Central memory CD8-positive, alpha-beta T cell (primary cell): ENCODE measurements at regions not wholly inside any gene's neighbourhood (a gene's known extent, or its start where the extent isn't known, plus 50 kb on each side); places are given as distances from the start of the nearest gene placed in this dataset.

Source experiments
- ATAC-seq: fragments of 150-1000 bp; cut with Tn5 transposase; replicated peaks from 2 replicates; pipeline ENCODE4 v1.10.0; 2022; ENCODE audit warnings: mild to moderate bottlenecking, moderate FRiP score, moderate number of reproducible peaks; ENCODE audit not compliant: poor library complexity, severe bottlenecking; ENCODE audit errors: extremely low read depth
- DNase-seq, 2 donors: peaks; one replicate each; pipeline ENCODE4 v3.0.0; 2021; ENCODE audit warnings: low spot score in 2 of 2
- H3K27ac Mint-ChIP-seq: one replicate; pipeline ENCODE4 v1.8.0; 2022; ENCODE audit warnings: low read depth, mild to moderate bottlenecking, moderate library complexity, mixed read lengths
- H3K27me3 Mint-ChIP-seq: one replicate; pipeline ENCODE4 v1.8.0; 2022; ENCODE audit warnings: mixed read lengths
- H3K36me3 Mint-ChIP-seq: one replicate; pipeline ENCODE4 v1.8.0; 2022; ENCODE audit warnings: mild to moderate bottlenecking, moderate library complexity, mixed read lengths; ENCODE audit not compliant: insufficient read depth
- H3K4me1 Mint-ChIP-seq: one replicate; pipeline ENCODE4 v1.8.0; 2022; ENCODE audit warnings: mixed read lengths
- H3K4me3 Mint-ChIP-seq: one replicate; pipeline ENCODE4 v1.8.0; 2022; ENCODE audit warnings: mild to moderate bottlenecking, moderate library complexity, mixed read lengths
- H3K9me3 Mint-ChIP-seq: one replicate; pipeline ENCODE4 v1.8.0; 2022; ENCODE audit warnings: mixed read lengths

DNA sequence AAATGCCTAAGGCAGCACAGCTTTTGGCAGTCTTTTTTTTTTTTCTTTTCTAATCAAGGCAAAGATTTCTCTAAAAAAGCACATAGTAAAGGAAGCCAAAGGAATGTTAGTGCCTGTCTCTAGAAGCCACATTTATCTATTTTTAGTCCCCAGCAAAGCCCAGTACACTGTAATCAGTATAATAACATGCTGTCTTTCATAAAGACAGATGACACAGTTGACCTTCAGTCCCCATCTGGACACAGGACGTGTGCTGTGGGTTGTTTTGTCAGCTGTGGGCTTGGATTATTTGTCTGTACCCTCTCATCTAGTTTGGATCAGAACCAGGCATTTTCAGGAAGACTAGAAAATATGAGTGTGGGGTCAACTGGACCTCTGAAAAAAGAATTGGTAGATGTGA lies 110.4 kb upstream of the CTNNB1 start:
- no peak for DNase-seq
- Mint-ChIP-seq H3K4me3 (no peak overlapping the region), H3K4me1 (no peaks in the 10 kb centered on the region), H3K27me3 (peaks cover 34% of the 10 kb centered on the region), H3K9me3 (no peaks in the 10 kb centered on the region), H3K36me3 (no peaks in the 10 kb centered on the region), H3K27ac (no peak overlapping the region)
- ATAC-seq: no peak

DNA sequence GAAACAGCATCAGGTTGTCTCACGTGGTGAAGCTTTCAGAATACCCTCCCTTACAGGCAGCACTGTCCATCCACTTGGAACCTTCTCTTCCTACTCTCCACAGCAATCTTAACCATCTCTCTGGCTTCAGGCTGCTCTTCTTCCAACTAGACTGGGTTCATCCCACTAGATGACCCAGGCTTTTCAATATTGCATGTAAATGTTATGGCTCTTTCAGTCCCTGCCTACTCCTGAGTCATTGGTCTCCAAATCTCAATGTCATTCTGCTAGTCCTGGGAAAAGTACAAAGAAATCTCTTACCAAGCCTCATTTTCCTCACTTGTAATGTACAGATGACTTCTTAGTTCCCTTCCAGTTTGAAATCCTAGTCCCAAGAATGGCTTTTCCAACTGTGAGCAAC lies 109.7 kb upstream of the CTNNB1 start:
- Mint-ChIP-seq H3K27me3 (peaks cover 27% of the 10 kb centered on the region), H3K27ac (no peak overlapping the region), H3K9me3 (no peaks in the 10 kb centered on the region), H3K36me3 (no peaks in the 10 kb centered on the region), H3K4me1 (no peaks in the 10 kb centered on the region), H3K4me3 (no peak overlapping the region)
- ATAC-seq: no peak
- DNase-seq: no peak

DNA sequence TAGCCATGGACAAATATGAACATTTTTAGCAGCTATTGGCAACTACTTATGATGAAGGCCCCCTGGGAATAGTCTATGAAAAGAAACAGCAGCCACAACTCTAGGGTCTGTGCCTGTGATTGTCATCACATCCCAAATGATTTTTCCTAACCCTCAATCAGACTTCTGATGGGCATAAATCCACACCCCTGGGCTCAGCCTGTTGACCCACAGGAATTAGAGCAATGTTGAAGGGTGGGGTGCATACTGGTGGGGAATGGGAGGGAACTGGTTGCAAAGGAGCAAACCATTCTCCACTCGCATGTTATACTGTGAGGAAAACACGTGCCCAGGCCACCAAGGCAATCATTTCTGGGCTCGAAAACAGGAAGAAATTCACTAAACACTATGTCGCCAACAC lies 106.5 kb upstream of the CTNNB1 start:
- H3K4me3 Mint-ChIP-seq: no peak overlapping the region
- no peak for ATAC-seq
- H3K36me3 Mint-ChIP-seq: no peaks in the 10 kb centered on the region
- no peaks in the 10 kb centered on the region for H3K9me3 Mint-ChIP-seq
- H3K27me3 Mint-ChIP-seq: no peaks in the 10 kb centered on the region
- no peak for DNase-seq
- H3K27ac Mint-ChIP-seq: no peak overlapping the region
- no peaks in the 10 kb centered on the region for H3K4me1 Mint-ChIP-seq

DNA sequence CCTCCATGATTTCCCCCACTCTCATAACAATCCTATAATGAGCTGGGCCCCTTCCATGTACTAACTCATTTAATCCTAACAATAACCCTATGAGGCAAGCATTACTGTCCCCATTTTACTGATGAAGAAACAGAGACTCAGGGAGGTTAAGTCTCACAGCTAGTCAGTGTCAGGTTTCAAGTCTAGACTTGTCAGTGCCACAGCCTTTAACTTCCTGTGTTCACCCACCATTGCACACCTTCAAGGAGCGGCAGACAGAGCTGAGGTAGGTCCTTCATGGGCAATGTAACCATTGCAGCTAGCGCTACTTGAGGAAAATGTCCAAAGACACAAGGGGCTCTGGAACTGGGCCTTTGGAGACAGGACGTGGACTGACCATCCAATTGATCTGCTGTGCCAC lies 105.8 kb upstream of the CTNNB1 start:
- Mint-ChIP-seq H3K27me3 (peaks cover 5% of the 10 kb centered on the region), H3K27ac (no peak overlapping the region), H3K36me3 (no peaks in the 10 kb centered on the region), H3K9me3 (peaks cover 3% of the 10 kb centered on the region), H3K4me3 (no peak overlapping the region), H3K4me1 (no peaks in the 10 kb centered on the region)
- no peak for ATAC-seq
- DNase-seq: no peak

DNA sequence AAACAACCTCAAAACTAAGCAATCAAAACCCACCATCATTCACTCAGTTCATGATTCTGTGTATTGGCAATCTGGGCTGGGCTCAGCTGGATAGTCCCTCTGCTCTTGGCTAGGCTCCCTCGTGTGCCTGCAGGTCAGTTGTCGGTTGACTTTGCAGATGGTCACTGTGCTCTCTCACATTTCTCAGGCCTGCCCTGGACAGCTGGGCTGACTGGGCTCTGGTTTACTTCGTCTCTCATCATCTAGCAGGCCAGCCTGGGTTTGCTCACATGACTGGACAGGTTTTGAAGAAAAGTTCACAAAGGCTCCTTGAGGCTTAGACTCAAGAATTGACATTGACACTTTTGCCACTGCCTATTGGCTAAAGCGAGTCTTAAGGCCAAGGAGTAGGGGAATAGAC lies 105.0 kb upstream of the CTNNB1 start:
- H3K36me3 Mint-ChIP-seq: no peaks in the 10 kb centered on the region
- H3K27me3 Mint-ChIP-seq: peaks cover 8% of the 10 kb centered on the region
- H3K4me3 Mint-ChIP-seq: no peak overlapping the region
- no peaks in the 10 kb centered on the region for H3K4me1 Mint-ChIP-seq
- no peak for ATAC-seq
- DNase-seq: no peak
- H3K9me3 Mint-ChIP-seq: peaks cover 4% of the 10 kb centered on the region
- H3K27ac Mint-ChIP-seq: no peak overlapping the region

DNA sequence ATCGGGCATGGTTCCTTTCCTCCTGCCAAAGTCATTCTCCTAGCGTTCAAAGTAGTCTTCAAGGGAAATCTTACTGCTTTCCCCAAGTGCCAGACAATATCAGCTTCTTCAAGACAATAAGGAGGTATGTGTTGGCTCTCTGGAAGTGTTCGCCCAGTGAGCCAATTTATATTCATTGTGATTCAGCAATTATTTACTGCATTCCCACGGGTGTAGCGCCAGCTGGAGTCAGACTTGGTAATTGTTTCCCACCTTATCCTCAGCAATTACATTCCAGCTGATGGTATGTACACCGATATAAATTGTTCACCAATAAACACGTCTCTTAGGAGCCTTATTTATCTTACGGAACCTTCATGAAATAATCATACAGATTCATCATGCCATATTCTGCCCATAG lies 103.6 kb upstream of the CTNNB1 start:
- Mint-ChIP-seq H3K4me1 (no peaks in the 10 kb centered on the region), H3K36me3 (no peaks in the 10 kb centered on the region), H3K9me3 (peaks cover 4% of the 10 kb centered on the region), H3K27ac (no peak overlapping the region), H3K4me3 (no peak overlapping the region), H3K27me3 (peaks cover 8% of the 10 kb centered on the region)
- ATAC-seq (no peak), DNase-seq (no peak)

DNA sequence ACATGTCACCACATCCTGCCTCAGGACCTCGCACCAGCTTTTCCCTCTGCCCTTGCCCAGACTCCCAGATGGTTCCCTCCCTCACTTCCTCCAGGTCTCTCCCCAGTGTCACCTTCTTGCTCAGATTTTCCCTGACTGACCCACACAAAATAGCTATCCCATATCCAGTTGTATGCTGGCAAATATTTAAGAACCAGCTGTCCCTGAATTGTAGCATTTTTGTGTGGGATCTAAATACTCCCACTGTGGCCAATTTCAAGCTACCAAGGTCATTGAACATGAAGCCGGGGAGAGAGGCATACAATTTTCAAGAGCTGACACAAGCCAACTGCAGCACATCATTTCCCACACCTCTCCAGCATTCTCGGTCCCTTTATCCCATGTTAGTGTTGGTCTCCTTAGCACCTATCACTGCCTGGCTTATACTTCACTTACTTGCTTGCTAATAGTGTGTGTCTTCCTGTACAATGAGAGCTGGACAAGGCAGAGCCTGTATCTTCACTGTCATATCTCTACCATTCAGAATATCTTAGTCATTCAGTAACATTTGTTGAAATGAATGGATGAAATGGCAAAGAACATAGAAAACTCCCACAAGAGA lies 101.3 kb upstream of the CTNNB1 start:
- Mint-ChIP-seq H3K9me3 (peaks cover 4% of the 10 kb centered on the region), H3K4me1 (no peaks in the 10 kb centered on the region), H3K36me3 (no peaks in the 10 kb centered on the region), H3K27ac (no peak overlapping the region), H3K4me3 (no peak overlapping the region), H3K27me3 (peaks cover 8% of the 10 kb centered on the region)
- ATAC-seq: no peak
- DNase-seq: no peak

DNA sequence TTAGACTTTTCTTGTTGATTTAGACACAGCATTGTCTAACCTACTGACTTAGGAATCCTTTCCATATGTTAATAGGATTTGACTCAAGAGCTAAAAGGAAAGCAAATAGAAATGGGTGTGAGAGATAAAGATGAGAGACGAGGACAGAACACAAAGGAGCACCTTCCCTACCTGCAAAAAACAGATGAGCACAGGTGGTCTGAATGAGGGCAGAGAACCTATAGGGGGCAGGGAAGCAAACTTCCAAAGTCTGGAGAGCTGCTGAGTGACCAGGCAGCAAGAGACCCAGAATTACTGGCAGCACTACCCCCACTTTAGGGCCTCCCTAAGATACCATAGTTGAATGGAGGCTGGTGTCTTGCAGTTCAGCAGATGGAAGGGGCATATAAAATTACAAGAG lies 98.1 kb upstream of the CTNNB1 start:
- DNase-seq: no peak
- no peaks in the 10 kb centered on the region for H3K36me3 Mint-ChIP-seq
- H3K4me3 Mint-ChIP-seq: no peak overlapping the region
- H3K4me1 Mint-ChIP-seq: peaks cover 4% of the 10 kb centered on the region
- peaks cover 4% of the 10 kb centered on the region for H3K9me3 Mint-ChIP-seq
- H3K27me3 Mint-ChIP-seq: peaks cover 8% of the 10 kb centered on the region
- no peak overlapping the region for H3K27ac Mint-ChIP-seq
- no peak for ATAC-seq

DNA sequence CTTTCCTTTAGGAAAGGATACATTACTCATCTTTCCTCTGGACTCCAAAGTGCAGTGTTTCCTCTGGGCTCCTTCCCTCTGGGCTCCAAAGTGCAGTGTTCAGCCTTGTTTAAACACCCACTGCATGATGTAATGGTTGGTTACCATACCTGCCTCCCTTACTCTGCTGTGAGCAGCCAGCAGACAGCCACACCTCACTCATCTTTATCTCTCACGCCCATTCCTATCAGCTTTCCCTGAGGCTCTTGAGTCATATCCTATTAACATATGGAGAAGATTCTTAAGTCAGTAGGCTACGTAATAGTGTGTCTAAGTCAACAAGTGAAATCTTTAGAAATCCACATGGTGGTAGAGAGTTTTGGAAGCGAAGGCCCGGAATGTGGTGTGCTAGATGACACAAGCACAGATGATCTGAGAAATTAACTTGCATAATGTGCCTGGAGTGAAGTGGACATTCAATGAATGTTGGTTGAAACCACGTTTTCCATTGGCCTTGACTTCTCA lies 97.2 kb upstream of the CTNNB1 start:
- Mint-ChIP-seq H3K36me3 (no peaks in the 10 kb centered on the region), H3K4me3 (no peak overlapping the region), H3K9me3 (peaks cover 4% of the 10 kb centered on the region)

DNA sequence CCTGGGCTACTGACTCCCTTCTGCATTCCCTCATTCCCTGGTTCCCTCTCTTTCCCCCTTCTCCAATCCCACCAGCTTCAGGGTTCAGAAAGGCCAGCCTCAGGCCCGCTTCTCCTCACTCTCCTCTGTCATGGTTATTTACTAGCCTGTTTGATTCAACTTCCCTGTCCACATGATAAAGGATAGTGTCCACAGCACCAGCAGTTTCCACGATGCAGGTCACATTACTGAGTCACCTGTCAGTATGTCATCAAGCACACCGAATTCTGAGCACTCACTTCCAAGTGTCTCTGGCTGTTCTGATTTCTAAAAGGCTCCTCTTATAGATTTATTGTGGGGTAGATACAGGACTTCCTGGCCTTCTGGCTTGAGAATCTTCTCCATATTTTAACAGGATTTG lies 96.6 kb upstream of the CTNNB1 start:
- Mint-ChIP-seq H3K4me1 (peaks cover 4% of the 10 kb centered on the region), H3K27me3 (peaks cover 8% of the 10 kb centered on the region), H3K4me3 (no peak overlapping the region), H3K9me3 (peaks cover 4% of the 10 kb centered on the region), H3K36me3 (no peaks in the 10 kb centered on the region), H3K27ac (no peak overlapping the region)
- ATAC-seq (no peak), DNase-seq (no peak)

More for the DNA sequence above, 97.2 kb upstream of the CTNNB1 start:
- DNase-seq: no peak
- Mint-ChIP-seq H3K27me3 (peaks cover 8% of the 10 kb centered on the region), H3K4me1 (peaks cover 4% of the 10 kb centered on the region), H3K27ac (no peak overlapping the region)
- no peak for ATAC-seq

DNA sequence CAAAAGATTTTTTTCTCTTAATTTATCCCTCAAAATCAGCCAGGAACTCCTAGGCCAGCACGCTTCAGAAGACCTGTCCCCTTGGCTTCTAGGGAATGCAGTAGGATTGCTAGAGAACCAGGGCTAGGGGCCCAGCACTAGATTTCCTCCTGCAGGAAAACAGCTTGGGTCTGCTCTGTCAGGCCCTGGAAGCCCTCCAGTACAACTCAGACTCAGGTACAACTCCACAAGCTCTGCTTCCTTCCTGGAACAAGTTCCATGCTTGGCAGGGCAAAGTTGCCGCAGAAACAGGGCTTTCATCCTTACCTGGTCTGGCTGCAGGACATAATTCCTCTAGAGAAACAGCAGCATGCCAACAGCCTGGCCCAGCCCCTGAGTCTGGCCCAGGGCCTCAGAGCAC lies 96.1 kb upstream of the CTNNB1 start:
- peaks cover 4% of the 10 kb centered on the region for H3K4me1 Mint-ChIP-seq
- H3K9me3 Mint-ChIP-seq: peaks cover 3% of the 10 kb centered on the region
- no peak overlapping the region for H3K4me3 Mint-ChIP-seq
- no peaks in the 10 kb centered on the region for H3K36me3 Mint-ChIP-seq
- DNase-seq (no peak), ATAC-seq (no peak)
- peaks cover 5% of the 10 kb centered on the region for H3K27me3 Mint-ChIP-seq
- H3K27ac Mint-ChIP-seq: no peak overlapping the region

DNA sequence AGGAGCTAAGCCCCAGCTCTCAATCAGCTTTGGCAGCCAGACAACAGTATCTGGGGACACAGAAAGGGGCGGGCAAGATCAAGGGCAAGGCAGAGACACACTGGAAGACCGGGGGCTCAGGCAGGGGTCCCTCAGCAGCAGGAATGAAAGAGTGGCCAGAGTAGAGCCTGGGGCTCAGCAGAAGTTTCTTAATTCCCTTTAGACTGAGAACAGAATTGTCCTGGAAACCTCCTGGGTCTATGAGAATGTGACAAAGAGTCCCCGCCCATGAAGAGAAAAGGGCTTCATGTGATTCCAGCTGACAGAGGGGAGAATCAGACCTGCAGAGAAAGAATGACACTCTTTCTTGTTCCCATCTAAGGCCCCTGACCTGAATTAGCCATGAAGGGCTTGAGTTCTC lies 95.2 kb upstream of the CTNNB1 start:
- Mint-ChIP-seq H3K4me3 (no peak overlapping the region), H3K36me3 (no peaks in the 10 kb centered on the region), H3K27me3 (no peaks in the 10 kb centered on the region), H3K27ac (peak overlapping the region; percentile 63), H3K4me1 (peaks cover 4% of the 10 kb centered on the region), H3K9me3 (no peaks in the 10 kb centered on the region)
- DNase-seq (no peak), ATAC-seq (no peak)

DNA sequence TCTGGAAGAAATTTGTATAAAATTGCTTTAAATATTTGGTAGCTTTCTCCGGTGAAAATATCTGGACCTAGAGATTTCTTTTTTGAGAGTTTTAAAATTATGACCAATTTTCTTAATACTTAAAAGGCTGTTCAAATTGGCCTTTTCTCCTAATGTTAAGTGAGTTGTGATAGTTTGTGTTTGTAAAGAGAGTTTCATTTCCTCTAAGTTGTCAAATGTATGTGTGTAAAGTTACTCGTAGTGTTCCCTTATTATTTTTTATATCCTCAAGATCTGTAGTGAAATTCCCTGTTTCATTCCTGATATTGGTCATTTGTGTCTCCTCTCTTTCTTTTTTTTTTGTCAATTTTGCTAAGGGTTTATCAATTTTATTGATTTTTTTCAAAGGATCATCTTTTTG lies 92.6 kb upstream of the CTNNB1 start:
- H3K9me3 Mint-ChIP-seq: no peaks in the 10 kb centered on the region
- DNase-seq: no peak
- H3K4me1 Mint-ChIP-seq: peaks cover 4% of the 10 kb centered on the region
- H3K27me3 Mint-ChIP-seq: peaks cover 7% of the 10 kb centered on the region
- H3K27ac Mint-ChIP-seq: no peak overlapping the region
- H3K36me3 Mint-ChIP-seq: no peaks in the 10 kb centered on the region
- H3K4me3 Mint-ChIP-seq: no peak overlapping the region
- no peak for ATAC-seq

DNA sequence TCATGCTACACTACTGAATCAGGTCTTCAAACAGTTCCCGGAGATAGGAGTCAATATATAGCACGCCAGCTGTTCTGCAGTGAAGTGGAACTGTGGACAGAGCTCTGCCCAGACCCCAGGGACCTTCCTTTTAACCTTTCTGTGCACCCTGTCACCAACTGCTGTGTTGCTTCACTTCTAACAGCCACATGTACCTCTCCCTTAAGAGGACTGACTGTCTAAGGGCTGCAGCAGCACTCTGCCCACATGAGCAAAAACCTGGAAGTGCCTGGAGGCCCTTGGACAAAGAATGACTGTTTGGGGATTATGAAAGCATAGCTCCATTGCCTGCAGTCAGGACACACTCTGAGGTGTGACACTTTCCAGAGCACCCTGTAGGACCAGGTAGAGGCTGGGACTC lies 88.3 kb upstream of the CTNNB1 start:
- Mint-ChIP-seq H3K4me3 (no peak overlapping the region), H3K27ac (no peak overlapping the region), H3K27me3 (peaks cover 7% of the 10 kb centered on the region), H3K4me1 (no peaks in the 10 kb centered on the region), H3K9me3 (no peaks in the 10 kb centered on the region), H3K36me3 (no peaks in the 10 kb centered on the region)
- DNase-seq: no peak
- no peak for ATAC-seq
